Epithelial cell of esophagus (primary cell): ENCODE measurements at regions not wholly inside any gene's neighbourhood (a gene's known extent, or its start where the extent isn't known, plus 50 kb on each side); places are given as distances from the start of the nearest gene placed in this dataset.

Source experiments
- DNase-seq: peaks from one replicate; pipeline ENCODE4 v3.0.0; 2010; ENCODE audit warnings: low read depth
- H3K4me3 ChIP-seq: 2 replicates; pipeline ENCODE4 v1.5.1; 2011; ENCODE audit warnings: mild to moderate bottlenecking, low read length, control low read depth
- TF ChIP-seq, protein P1 (sequence below): IDR thresholded peaks from 2 replicates; pipeline ENCODE4 v1.5.1; 2011; ENCODE audit warnings: low read depth, mild to moderate bottlenecking, low read length, control low read depth, inconsistent platforms; ENCODE audit not compliant: insufficient read depth; ENCODE audit errors: missing control alignments

DNA sequence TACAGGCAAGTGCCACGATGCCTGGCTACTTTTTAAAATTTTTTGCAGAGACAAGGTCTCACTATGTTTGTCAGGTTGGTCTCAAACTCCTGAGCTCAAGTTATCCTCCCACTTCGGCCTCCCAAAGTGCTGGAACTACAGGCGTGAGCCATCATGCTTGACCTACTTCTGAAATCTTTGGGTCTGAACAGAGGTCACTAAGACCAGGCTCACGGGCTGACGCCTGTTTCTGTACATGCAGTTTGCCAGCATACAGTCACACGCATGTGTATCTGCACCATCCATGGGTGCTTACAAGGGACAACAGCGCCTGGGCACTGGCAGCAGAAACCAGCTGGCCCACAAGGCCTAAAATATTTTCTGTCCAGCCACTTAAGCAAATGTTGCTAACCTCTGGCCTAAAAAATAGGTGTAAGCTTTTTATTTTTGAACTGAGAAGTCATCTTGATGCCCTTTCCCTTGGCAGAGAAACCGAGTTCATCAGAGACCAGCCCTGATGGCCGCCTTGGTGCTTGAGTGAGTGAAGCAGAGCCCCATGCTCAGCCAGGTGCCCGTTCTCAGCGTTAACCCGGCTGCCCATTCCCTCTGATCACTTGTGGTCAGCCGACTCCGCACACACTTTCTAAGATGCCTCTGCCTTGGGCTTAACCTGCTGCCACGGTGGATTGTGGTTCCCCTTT lies 425.2 kb downstream of the OCA2 start:
- no peak overlapping the region for H3K4me3 ChIP-seq
- TF ChIP-seq, protein P1, sequence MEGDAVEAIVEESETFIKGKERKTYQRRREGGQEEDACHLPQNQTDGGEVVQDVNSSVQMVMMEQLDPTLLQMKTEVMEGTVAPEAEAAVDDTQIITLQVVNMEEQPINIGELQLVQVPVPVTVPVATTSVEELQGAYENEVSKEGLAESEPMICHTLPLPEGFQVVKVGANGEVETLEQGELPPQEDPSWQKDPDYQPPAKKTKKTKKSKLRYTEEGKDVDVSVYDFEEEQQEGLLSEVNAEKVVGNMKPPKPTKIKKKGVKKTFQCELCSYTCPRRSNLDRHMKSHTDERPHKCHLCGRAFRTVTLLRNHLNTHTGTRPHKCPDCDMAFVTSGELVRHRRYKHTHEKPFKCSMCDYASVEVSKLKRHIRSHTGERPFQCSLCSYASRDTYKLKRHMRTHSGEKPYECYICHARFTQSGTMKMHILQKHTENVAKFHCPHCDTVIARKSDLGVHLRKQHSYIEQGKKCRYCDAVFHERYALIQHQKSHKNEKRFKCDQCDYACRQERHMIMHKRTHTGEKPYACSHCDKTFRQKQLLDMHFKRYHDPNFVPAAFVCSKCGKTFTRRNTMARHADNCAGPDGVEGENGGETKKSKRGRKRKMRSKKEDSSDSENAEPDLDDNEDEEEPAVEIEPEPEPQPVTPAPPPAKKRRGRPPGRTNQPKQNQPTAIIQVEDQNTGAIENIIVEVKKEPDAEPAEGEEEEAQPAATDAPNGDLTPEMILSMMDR: no peak
- no peak for DNase-seq

- DNase-seq: no peak
- no peak overlapping the region for H3K4me3 ChIP-seq
- TF ChIP-seq, protein P1: no peak
Measured at GRCh38 chr15:27672537-27672936, 426.6 kb downstream of the OCA2 start.

DNA sequence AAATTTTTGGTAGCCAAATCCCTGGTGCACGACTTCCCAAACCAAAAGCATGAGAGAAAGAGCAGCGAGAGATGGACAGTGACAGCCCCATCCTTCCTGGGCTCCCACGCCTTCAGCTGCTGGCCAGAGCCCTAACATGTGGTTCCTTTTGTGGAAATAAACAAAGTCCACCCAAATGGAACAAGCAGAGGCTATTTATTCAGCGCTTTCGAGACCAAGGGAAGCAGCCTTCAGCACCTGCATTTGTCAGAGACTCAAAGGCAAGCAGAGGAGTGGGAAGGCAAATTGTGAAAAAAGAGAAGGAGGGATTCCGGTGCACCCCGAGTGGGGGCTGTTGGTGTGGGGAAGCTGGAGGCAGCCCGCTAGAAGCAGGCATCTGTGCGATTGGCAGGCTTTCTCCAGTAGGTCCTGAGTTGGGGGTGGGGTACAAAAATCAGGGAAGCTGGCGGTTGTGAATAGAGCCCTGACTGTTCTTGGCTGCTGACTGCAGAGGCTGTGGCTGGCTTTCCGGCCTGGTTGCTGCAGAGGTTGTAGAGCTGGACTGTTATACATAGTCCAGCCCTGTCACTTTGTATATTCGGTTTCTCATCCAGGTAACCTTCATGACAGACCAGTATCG lies 427.2 kb downstream of the OCA2 start:
- DNase-seq: no peak
- TF ChIP-seq, protein P1: no peak
- H3K4me3 ChIP-seq: no peak overlapping the region

DNA sequence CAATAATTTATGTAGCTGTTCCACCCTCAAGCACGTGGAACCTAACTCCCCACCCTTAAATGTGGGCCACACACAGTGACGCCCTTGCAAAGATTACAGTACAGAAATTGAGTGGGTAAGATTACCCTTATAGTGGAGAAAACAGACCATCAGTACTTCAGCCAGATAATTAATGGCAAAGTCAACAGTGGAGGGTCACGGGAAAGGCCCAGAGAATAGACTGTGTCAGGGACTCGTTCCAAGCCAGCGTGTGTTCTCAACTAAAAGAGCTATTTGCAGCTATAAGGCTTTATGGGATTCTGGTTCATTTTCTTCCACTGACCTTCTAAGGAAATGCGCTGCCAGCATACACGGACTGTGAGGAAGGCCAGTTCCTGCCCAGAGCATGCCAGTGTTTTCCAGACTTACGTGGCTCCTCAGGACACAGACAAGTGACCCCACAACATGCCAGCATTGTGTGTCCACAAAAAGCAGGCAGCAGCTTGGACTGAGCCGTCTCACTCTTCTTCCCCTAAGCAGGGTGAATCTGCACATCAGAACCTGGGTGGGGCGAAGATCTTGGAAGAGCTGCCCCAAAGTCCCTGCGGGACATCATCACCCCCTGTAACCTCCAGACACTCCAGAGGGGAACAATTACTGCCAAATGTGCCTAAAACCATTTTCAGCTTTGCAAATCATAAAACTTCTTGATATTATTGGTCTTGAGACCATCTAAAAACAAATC lies 428.5 kb downstream of the OCA2 start:
- TF ChIP-seq, protein P1: no peak
- H3K4me3 ChIP-seq: no peak overlapping the region
- no peak for DNase-seq

- no peak overlapping the region for H3K4me3 ChIP-seq
- TF ChIP-seq, protein P1: no peak
- no peak for DNase-seq
Measured at GRCh38 chr15:27669641-27670040, 429.5 kb downstream of the OCA2 start.

DNA sequence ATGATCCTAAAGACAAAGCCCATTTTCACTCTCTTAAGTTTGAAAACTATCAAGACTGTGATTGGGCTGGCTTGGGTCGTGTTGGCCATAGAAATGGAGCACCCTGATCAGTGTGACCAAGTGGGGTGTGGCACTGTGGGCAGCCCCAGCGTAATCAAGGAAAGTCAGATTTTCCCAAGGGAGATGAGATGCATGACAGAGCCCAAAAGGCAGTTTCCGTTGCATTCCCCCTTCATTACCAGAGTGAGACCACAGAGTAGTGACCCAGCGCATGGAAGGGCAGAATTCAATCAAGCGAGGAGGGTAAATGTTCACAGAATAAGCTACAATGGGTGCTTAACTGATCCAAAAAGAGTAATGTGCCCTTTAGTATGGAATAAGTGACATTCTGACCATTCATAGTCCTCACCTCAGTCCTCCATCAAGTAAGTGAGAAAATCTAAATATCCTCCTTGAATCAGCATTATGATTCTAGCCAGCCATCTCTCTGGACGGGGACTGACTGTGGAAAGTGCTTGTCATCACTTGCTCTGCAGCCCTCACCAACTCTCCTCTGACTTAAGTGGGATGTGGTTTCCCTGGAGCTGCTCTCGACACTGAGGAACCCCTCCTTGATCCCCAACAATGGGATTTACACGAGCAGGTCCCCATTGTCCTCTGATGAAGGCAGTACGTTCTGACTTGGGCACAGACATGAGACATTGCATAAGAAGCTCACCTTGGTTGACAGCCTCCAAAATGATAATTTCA lies 430.5 kb downstream of the OCA2 start:
- TF ChIP-seq, protein P1: no peak
- DNase-seq: no peak

More for the DNA sequence above, 430.5 kb downstream of the OCA2 start:
- H3K4me3 ChIP-seq: no peak overlapping the region
